ENCODE measurements at regions not wholly inside any gene's neighbourhood (a gene's known extent, or its start where the extent isn't known, plus 50 kb on each side); places are given as distances from the start of the nearest gene placed in this dataset.
"Not testable (repeated sequence)": the region's sequence is repeated elsewhere in the genome, so short reads cannot be mapped to it uniquely, and the experiment has no call there.

- no peak for DNase-seq
Measured at GRCh38 chr6:121944354-121944753, 455.1 kb upstream of the HSF2 start.

- no peak for DNase-seq
Measured at GRCh38 chr6:121951123-121951522, 448.3 kb upstream of the HSF2 start.

- DNase-seq = no peak
Measured at GRCh38 chr6:121951918-121952379, 447.5 kb upstream of the HSF2 start.

- DNase-seq = not testable (repeated sequence)
Measured at GRCh38 chr6:121955401-121955800, 444.1 kb upstream of the HSF2 start.

GRCh38 chr6:121956782-121957181, 442.7 kb upstream of the HSF2 start:
- DNase-seq = no peak

GRCh38 chr6:121959501-121959900, 440.0 kb upstream of the HSF2 start:
- DNase-seq = peak in 3 of 6 experiments; percentile 31 to 59 (median 41)

GRCh38 chr6:121961619-121962125, 437.8 kb upstream of the HSF2 start:
- DNase-seq = no peak

- no peak for DNase-seq
Measured at GRCh38 chr6:121963826-121964225, 435.6 kb upstream of the HSF2 start.

GRCh38 chr6:121965739-121966138, 433.7 kb upstream of the HSF2 start:
- no peak for DNase-seq

- DNase-seq = no peak
Measured at GRCh38 chr6:121967631-121968030, 431.8 kb upstream of the HSF2 start.

- no peak for DNase-seq
Measured at GRCh38 chr6:121971931-121972335, 427.5 kb upstream of the HSF2 start.

GRCh38 chr6:121984956-121985355, 414.5 kb upstream of the HSF2 start:
- no peak for DNase-seq

- no peak for DNase-seq
Measured at GRCh38 chr6:121993362-121993761, 406.1 kb upstream of the HSF2 start.

- no peak for DNase-seq
Measured at GRCh38 chr6:121994919-121995318, 404.5 kb upstream of the HSF2 start.

GRCh38 chr6:121998631-121999030, 400.8 kb upstream of the HSF2 start:
- DNase-seq = no peak

GRCh38 chr6:121999456-122000065, 399.9 kb upstream of the HSF2 start:
- DNase-seq = no peak

- DNase-seq = no peak
Measured at GRCh38 chr6:122005661-122006060, 393.8 kb upstream of the HSF2 start.

GRCh38 chr6:122007339-122007738, 392.1 kb upstream of the HSF2 start:
- DNase-seq = no peak

GRCh38 chr6:122008101-122008999, 391.1 kb upstream of the HSF2 start:
- no peak for DNase-seq

- no peak for DNase-seq
Measured at GRCh38 chr6:122009000-122009350, 390.5 kb upstream of the HSF2 start.

GRCh38 chr6:122012578-122012977, 386.9 kb upstream of the HSF2 start:
- no peak for DNase-seq

GRCh38 chr6:122014961-122015360, 384.5 kb upstream of the HSF2 start:
- DNase-seq = no peak

- no peak for DNase-seq
Measured at GRCh38 chr6:122020588-122021264, 378.7 kb upstream of the HSF2 start.

GRCh38 chr6:122025104-122025503, 374.3 kb upstream of the HSF2 start:
- no peak for DNase-seq

Measured in stimulated activated naive CD4-positive, alpha-beta T cell (primary cell).